Pancreas (tissue), 10 donors: ENCODE measurements at regions not wholly inside any gene's neighbourhood (a gene's known extent, or its start where the extent isn't known, plus 50 kb on each side); places are given as distances from the start of the nearest gene placed in this dataset.

Source experiments
- ATAC-seq, 4 donors: fragments of 200-7000 bp; cut with Tn5 transposase; one replicate each; pipeline versions ENCODE4 v1.8.0 to v1.9.1; 2020; ENCODE audit warnings: mild to moderate bottlenecking in 4 of 4, moderate library complexity in 4 of 4
- DNase-seq, 6 donors: peaks; one replicate each; pipeline ENCODE4 v3.0.0-alpha.2; 2020
- FAIRE-seq: peaks from 2 replicates; lab custom pipeline; 2012; peaks lifted over from hg19 to GRCh38; lab: Jason Lieb, UNC
- H3K27ac ChIP-seq, 4 donors: fragments of 200-600 bp; sonication (generic); 1 replicate in 3 of 4; 2 replicates in 1 of 4; pipeline versions ENCODE4 v1.5.0 to v1.8.0; 2020
- H3K27me3 ChIP-seq, 4 donors: fragments of 200-600 bp; one replicate each; pipeline ENCODE4 v1.8.0; 2021
- H3K36me3 ChIP-seq, 3 donors: fragments of 200-600 bp; sonication (generic) in 1 of 3; one replicate each; pipeline versions ENCODE4 v1.5.0 to v1.8.0; 2020 to 2021
- H3K4me1 ChIP-seq, 3 donors: fragments of 200-600 bp; one replicate each; pipeline ENCODE4 v1.8.0; 2021
- H3K4me3 ChIP-seq, 4 donors: fragments of 200-600 bp; sonication (generic) in 2 of 4; one replicate each; pipeline versions ENCODE4 v1.5.0 to v1.8.0; 2020 to 2021
- H3K9me3 ChIP-seq, 4 donors: fragments of 200-600 bp; one replicate each; pipeline ENCODE4 v1.8.0; 2021
- CTCF ChIP-seq, 4 donors: fragments of 200-600 bp; sonication (generic) in 3 of 4; IDR thresholded peaks; one replicate each; pipeline versions ENCODE4 v1.5.0 to v1.8.0; 2021; ENCODE audit warnings: antibody characterized with exemption in 4 of 4
- WGBS, 2 donors: extraction: QIAGEN DNeasy Blood & Tissue Kit; methylation state at CpG; one replicate each; pipeline ENCODE4 v1.1.7; 2013; 5-methylcytosine and 5-hydroxymethylcytosine counted together
- intact Hi-C, 3 donors: fragments of 100-400 bp; cut with DNase I; formaldehyde crosslinking; loops; one replicate each; pipeline versions ENCODE4 v1.11.1 to v1.14.2; 2022
- donor health status: healthy with polysubstance abuse.
- donor health status: DM: no; HTN: no; CAD: no; lungs with moderate emphysema.
- donor health status: DM: no; HTN: no; CAD: no.
- donor health status: control.
- donor health status: control.
- donor health status: Bipolar disorder and iron deficiency.
- donor health status: DM: yes; HTN: yes; CAD: no.
- donor health status: DM: no; HTN: no; CAD: no.
- donor health status: DM: no; HTN: no; CAD: no.
- donor health status: DM: yes; HTN: yes; CAD: no.

- H3K27me3 ChIP-seq, result no peaks in the 10 kb centered on the region
- no peaks in the 10 kb centered on the region for H3K36me3 ChIP-seq
- intact Hi-C loops, result no loop called here
- FAIRE-seq (no peak), ATAC-seq (peak in 2 of 4 donors; percentile 32 to 51), DNase-seq (no peak)
- no peaks in the 10 kb centered on the region for H3K9me3 ChIP-seq
- H3K4me1 ChIP-seq, result peaks cover 0 to 3% (median 0%) of the 10 kb centered on the region in 3 donors
- 63 to 64% methylated on average over 11 of the region's 11 CpGs for WGBS, 2 donors
- H3K27ac ChIP-seq, result peak overlapping the region in 2 of 4 donors; percentile 25 to 38
- H3K4me3 ChIP-seq, result no peak overlapping the region
- TF ChIP-seq CTCF (IDR thresholded peaks at IDR 0.05), result no peak
These were observed 103.5 kb downstream of the SPRY4 start for GRCh38 chr5:142221091-142221860.

GRCh38 chr5:142219146-142219545, 105.7 kb downstream of the SPRY4 start:
- H3K4me1 ChIP-seq, result peaks cover 0 to 3% (median 0%) of the 10 kb centered on the region in 3 donors
- H3K9me3 ChIP-seq, result no peaks in the 10 kb centered on the region
- no peak for TF ChIP-seq CTCF (IDR thresholded peaks at IDR 0.05)
- no peak overlapping the region for H3K4me3 ChIP-seq
- 82 to 92% methylated on average over 7 of the region's 7 CpGs for WGBS, 2 donors
- H3K36me3 ChIP-seq, result no peaks in the 10 kb centered on the region
- H3K27me3 ChIP-seq, result no peaks in the 10 kb centered on the region
- no peak for DNase-seq
- intact Hi-C loops, result no loop called here
- no peak for ATAC-seq
- H3K27ac ChIP-seq, result no peak overlapping the region
- no peak for FAIRE-seq

GRCh38 chr5:142216931-142217330, 107.9 kb downstream of the SPRY4 start:
- WGBS, 2 donors, result 90 to 91% methylated on average over 3 of the region's 3 CpGs
- TF ChIP-seq CTCF (IDR thresholded peaks at IDR 0.05), result no peak
- DNase-seq (no peak), ATAC-seq (no peak), FAIRE-seq (no peak)
- no peak overlapping the region for H3K4me3 ChIP-seq
- no peak overlapping the region for H3K27ac ChIP-seq
- peaks cover 0 to 3% (median 0%) of the 10 kb centered on the region in 3 donors for H3K4me1 ChIP-seq
- intact Hi-C loops, result no loop called here
- no peaks in the 10 kb centered on the region for H3K27me3 ChIP-seq
- no peaks in the 10 kb centered on the region for H3K36me3 ChIP-seq
- H3K9me3 ChIP-seq, result no peaks in the 10 kb centered on the region

GRCh38 chr5:142215915-142216681, 107.5 kb downstream of the NDFIP1 start:
- no peak for TF ChIP-seq CTCF (IDR thresholded peaks at IDR 0.05)
- Histone ChIP-seq H3K36me3 (no peaks in the 10 kb centered on the region), H3K4me3 (no peak overlapping the region), H3K9me3 (no peaks in the 10 kb centered on the region), H3K4me1 (no peaks in the 10 kb centered on the region), H3K27me3 (no peaks in the 10 kb centered on the region), H3K27ac (no peak overlapping the region)
- WGBS, 2 donors, result 72 to 77% methylated on average over 14 of the region's 14 CpGs
- ATAC-seq (peak in 3 of 4 donors; percentile 69 to 77 (median 69)), DNase-seq (peak in 3 of 6 donors; percentile 4 to 24 (median 14)), FAIRE-seq (no peak)
- intact Hi-C loops, result no loop called here
